ENCODE measurements at regions not wholly inside any gene's neighbourhood (a gene's known extent, or its start where the extent isn't known, plus 50 kb on each side); places are given as distances from the start of the nearest gene placed in this dataset.

- TF ChIP-seq GATA2 (IDR thresholded peaks at IDR 0.05; ENCODE audit: low read depth, low read length) (no peak), GATA3 (IDR thresholded peaks at IDR 0.05; ENCODE audit: low read depth, low read length) (no peak)
Observed at GRCh38 chr12:91636721-91637120, 454.1 kb upstream of the DCN start.
